Fibroblast of skin of back (primary cell): ENCODE measurements at regions not wholly inside any gene's neighbourhood (a gene's known extent, or its start where the extent isn't known, plus 50 kb on each side); places are given as distances from the start of the nearest gene placed in this dataset.

Experiments
- DNase-seq: peaks from one replicate; pipeline ENCODE4 v3.0.0-alpha.2; 2013

- DNase-seq: no peak
Measured at GRCh38 chr2:223226264-223226663, 174.3 kb downstream of the KCNE4 start.

- no peak for DNase-seq
Measured at GRCh38 chr2:223227338-223227737, 175.3 kb downstream of the KCNE4 start.

GRCh38 chr2:223228871-223229270 is 176.9 kb downstream of the KCNE4 start:
- no peak for DNase-seq

DNA sequence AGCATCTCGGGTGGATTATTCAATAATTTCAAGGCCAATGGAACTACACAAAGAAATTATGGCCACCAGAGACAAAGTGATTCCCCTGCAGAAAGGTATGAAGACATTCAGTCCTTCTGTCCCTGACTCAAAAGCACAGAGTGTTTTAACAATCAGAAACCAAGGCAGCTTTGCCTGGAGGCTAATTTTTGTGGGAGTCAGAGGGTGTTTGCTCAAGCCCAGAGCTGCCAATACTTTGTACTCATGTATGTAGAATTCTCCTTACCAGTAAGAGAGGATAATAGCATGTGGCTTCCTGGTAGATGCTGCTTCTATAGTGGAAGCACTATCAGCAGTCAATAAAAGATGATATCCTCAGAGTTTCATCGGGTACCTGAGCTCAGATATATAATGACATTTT is 178.4 kb downstream of the KCNE4 start:
- no peak for DNase-seq

- no peak for DNase-seq
Measured at GRCh38 chr2:223232285-223232684, 180.3 kb downstream of the KCNE4 start.

DNA sequence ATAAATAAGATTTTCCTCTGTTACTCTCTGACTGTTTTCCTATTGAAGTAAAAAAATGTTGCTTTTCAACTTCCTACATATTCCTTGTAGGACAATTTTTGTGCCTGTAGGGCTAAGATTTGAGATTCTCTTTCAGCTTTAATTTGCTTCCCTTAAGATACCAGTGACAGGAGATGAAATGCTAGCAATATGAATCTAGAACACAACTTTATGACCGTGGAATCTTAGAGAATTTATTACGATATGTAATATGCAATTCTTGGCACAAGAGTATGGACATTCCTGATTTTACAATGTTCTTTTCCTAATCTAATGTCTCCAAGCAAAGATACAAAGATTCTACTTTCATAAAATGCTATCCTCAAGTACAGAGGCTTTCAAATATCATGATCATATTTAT is 180.9 kb downstream of the KCNE4 start:
- no peak for DNase-seq

- DNase-seq: peak; percentile 60
Measured at GRCh38 chr2:223235986-223236385, 184.0 kb downstream of the KCNE4 start.

DNA sequence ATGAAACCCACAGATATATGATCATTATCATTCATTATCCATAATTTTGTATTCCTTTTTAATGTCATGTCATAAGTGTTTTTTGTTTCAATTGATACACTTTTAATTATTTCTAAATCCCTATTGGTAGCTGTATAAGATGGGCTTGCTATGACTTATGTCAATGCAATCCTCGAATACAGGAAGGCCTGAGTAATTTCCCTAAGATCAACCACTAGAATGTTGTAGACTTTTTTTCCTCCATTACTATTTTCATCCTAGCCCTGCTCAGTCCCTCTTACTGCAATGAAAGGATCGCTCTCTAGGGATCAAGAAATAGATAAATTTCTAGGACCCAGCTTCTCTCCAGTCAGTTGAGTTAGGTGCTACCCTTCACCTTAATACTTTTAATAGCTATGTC is 186.3 kb downstream of the KCNE4 start:
- DNase-seq: peak; percentile 62

DNA sequence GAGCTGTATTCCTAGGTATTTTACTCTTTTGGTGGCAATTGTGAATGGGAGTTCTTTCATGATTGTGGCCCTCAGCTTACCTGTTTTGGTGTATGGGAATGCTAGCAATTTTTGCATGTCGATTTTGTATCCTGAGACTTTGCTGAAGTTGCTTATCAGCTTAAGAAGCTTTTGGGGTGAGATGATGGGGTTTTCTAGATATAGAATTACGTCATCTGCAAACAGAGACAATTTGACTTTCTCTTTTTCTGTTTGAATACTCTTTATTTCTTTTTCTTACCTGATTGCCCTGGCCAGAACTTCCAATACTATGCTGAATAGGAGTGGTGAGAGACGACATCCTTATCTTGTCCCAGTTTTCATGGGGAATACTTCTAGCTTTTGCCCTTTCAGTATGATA is 191.2 kb downstream of the KCNE4 start:
- no peak for DNase-seq

GRCh38 chr2:223247136-223247535 is 195.1 kb downstream of the KCNE4 start:
- peak; percentile 33 for DNase-seq

- no peak for DNase-seq
Measured at GRCh38 chr2:223251656-223252229, 199.8 kb downstream of the KCNE4 start.

- DNase-seq: peak; percentile 40
Measured at GRCh38 chr2:223260681-223261080, 208.7 kb downstream of the KCNE4 start.

DNA sequence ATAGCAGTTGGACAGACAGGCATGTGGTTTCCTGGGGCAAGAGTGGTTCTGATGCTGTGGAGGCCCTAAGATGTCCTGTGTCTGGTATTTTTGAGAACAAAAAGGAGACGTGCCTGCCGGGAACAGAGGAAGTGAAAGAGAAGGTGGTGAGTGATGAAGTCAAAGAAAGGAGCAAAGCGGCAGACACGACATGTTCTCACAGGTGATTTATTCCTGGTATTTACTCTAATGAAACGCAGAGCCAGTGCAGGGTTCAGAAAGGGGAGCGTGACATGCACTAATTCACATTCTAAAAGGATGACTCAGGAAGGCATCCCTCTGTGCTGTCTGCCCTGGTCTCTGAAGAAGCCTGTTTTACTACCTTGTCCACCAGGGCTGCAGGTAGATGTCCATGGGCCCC is 211.0 kb downstream of the KCNE4 start:
- DNase-seq: peak; percentile 42

DNA sequence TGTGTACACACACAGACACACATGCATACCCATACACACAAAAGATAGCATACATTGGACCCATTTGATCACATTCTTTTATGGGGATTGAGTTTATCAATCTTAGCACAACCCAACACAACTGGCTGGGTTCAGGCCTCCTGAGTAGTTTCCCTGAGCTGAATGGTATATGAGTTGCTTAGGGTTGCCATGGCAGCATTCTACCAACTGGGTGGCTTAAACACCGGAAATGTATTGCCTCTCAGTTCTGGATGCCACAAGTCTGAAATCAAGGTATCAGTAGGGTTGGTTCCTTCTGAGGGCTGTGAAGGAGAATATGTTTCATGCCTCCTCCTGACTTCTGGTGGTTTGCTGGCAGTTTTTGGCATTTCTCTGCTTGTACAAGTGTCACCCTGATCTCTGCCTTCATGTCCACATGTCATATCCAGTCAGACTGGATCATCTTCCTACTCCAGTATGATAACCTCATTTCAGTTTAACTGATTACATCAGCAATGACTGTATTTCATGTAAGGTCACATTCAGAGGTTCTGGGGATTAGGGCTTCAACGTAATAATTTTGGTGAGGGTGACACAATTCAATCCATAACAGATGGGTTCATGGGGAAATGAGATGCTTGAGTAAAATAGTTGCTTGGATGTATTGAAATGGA is 212.7 kb downstream of the KCNE4 start:
- peak; percentile 10 for DNase-seq

DNA sequence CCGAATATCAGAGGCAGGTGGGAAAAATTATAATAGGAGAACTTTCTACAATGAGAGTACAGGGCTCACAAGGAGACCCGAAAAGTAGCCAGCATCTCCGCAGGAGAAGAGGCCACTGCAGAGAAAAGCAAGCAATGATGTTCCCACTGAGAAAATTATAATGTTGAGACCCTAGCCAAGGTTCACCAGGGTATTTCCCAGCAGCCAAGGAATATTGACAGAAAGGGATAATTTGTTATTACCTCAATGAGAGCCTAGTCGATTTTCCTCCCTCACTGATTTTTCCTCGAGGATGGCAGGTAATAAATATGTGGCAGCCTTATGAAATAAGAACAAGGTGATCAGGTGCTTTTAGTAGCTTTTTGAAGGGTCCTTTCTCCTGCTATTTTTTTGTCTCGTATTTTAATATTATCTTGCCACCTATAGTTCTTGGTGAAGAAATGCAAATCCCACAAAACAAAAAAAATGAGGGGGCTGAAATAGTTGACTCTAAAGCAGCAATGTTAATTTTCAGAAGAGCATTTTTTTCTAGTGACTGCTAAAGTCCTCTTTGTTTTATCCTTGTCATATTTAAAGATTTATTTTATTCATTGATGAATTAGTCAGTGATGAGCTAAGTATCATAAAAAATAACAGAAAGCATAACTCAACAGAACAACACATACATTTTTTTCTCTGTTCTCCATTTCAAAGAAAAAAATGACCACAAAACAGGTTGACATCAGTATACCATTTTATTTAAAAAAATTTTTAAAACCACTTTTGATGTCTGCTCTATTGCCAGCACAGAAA is 215.4 kb downstream of the KCNE4 start:
- DNase-seq: no peak

- peak; percentile 24 for DNase-seq
Measured at GRCh38 chr2:223269386-223269785, 217.4 kb downstream of the KCNE4 start.

GRCh38 chr2:223270548-223270947 is 218.6 kb downstream of the KCNE4 start:
- DNase-seq: no peak

- DNase-seq: no peak
Measured at GRCh38 chr2:223273995-223274394, 222.0 kb downstream of the KCNE4 start.

- DNase-seq: no peak
Measured at GRCh38 chr2:223282221-223282620, 230.2 kb downstream of the KCNE4 start.

DNA sequence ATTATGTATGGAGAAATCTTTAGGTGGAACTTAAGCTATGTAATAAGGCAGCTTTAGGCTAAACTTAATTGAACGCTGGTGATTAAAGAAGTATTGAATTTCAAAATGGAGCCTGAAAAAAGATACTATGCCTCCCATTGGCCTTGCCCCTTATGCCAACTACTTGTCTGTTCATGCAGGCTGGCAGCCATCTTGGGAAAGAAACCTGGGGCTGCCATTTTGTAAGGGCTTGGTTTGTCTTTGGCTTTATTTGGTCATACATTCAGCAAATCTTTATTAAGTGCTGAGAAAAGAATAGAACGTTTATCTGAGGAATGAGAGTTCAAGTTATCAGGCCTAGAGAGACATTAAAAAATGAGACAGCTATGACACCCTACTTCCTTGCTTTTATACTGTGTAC is 231.3 kb downstream of the KCNE4 start:
- no peak for DNase-seq

GRCh38 chr2:223283771-223284170 is 231.8 kb downstream of the KCNE4 start:
- no peak for DNase-seq

GRCh38 chr2:223285370-223286265 is 233.6 kb downstream of the KCNE4 start:
- no peak for DNase-seq

DNA sequence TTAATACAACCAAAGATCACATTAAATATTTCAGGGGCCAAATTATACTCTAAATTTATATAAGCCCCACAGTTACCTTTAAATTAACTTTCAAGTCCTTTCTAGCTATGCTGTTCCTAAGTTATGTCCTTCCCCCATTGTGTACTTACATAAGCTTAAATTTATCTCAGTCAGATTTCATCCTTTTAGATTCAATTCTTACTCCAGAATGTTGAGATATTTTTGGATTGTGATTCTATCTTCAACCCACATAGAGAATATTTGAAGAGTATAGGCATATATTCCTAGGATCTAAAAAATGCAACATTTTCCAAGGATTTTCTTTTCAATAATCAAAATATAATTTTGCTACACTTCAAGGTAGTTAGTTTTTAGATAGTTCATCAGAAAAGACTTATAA is 242.8 kb downstream of the KCNE4 start:
- DNase-seq: no peak
